Endothelial cell (in vitro differentiated cells): ENCODE measurements at regions not wholly inside any gene's neighbourhood (a gene's known extent, or its start where the extent isn't known, plus 50 kb on each side); places are given as distances from the start of the nearest gene placed in this dataset.

Experiments used
- DNase-seq: peaks from one replicate; pipeline ENCODE4 v3.0.0; 2021; ENCODE audit warnings: low spot score
- H3K27ac Mint-ChIP-seq: one replicate; pipeline ENCODE4 v1.8.0; 2021; ENCODE audit warnings: mixed read lengths, inconsistent platforms; ENCODE audit not compliant: unreplicated experiment
- H3K27me3 Mint-ChIP-seq: one replicate; pipeline ENCODE4 v1.8.0; 2021; ENCODE audit warnings: mild to moderate bottlenecking, moderate library complexity, mixed read lengths, inconsistent platforms; ENCODE audit not compliant: unreplicated experiment
- H3K36me3 Mint-ChIP-seq: one replicate; pipeline ENCODE4 v1.8.0; 2021; ENCODE audit warnings: mild to moderate bottlenecking, low read depth, mixed read lengths, inconsistent platforms; ENCODE audit not compliant: unreplicated experiment
- H3K4me1 Mint-ChIP-seq: one replicate; pipeline ENCODE4 v1.8.0; 2021; ENCODE audit warnings: mild to moderate bottlenecking, mixed read lengths, inconsistent platforms; ENCODE audit not compliant: unreplicated experiment
- H3K4me3 Mint-ChIP-seq: one replicate; pipeline ENCODE4 v1.8.0; 2021; ENCODE audit warnings: mild to moderate bottlenecking, mixed read lengths, inconsistent platforms; ENCODE audit not compliant: unreplicated experiment
- H3K9me3 Mint-ChIP-seq: one replicate; pipeline ENCODE4 v1.8.0; 2021; ENCODE audit warnings: mixed read lengths, inconsistent platforms; ENCODE audit not compliant: unreplicated experiment
- TF ChIP-seq, protein P1 (sequence below): fragments of 200-600 bp; sonication (generic); IDR thresholded peaks from one replicate; pipeline ENCODE4 v1.5.0; 2021; ENCODE audit warnings: antibody characterized with exemption; ENCODE audit not compliant: unreplicated experiment

DNA sequence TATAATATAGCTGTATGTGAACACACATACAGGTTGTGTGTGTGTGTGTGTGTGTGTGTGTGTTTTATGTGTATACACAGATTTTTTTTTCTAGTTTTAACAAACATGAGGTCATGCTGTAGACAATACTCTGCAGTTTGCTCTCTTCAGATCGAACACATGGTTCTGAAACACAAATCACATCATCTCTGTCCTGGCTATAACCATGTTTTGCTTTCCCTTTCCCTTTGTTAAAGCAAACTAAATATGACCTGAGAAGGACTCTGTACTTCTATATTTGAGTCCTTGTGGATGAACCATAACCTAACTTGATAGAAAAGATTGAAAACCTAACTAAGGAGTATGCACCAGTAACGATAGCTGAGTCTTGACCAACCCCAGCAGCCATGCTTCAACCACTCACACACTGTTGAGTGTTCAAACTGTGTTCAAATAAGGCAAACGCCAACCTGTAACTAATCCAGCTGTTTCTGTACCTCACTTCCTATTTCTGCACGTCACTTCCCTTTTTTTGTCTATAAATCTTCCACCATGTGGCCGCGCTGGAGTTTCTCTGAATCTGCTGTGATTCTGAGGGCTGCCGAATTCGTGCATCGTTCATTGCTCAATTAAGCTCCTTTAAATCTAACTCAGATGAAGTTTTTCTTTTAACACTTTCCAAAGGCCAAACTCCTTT is 303.8 kb downstream of the HS3ST3B1 start:
- no peak overlapping the region for H3K27ac Mint-ChIP-seq
- H3K27me3 Mint-ChIP-seq, result no peaks in the 10 kb centered on the region
- no peaks in the 10 kb centered on the region for H3K36me3 Mint-ChIP-seq

DNA sequence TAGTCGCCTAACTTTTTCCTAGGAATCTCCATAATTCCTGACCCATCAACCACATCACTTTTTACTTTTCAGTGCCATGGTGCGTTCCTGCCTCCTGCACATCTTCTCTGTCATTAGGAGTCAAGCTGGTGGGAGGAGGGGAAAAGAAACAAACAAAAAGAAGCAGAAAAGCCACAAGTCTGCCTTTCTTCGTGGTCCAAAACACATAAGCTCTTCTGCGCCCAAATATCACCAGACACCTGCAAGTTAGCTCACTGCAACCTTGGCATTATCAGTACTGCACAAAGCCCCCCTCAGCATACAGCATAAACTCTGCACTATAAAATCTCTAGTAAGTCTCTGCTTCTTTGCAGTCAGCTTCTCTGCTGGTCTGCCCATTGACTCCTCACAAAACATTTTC is 295.3 kb downstream of the HS3ST3B1 start:
- no peak for DNase-seq
- H3K36me3 Mint-ChIP-seq, result no peaks in the 10 kb centered on the region
- peaks cover 4% of the 10 kb centered on the region for H3K27me3 Mint-ChIP-seq
- no peak overlapping the region for H3K27ac Mint-ChIP-seq
- no peak overlapping the region for H3K4me3 Mint-ChIP-seq
- H3K9me3 Mint-ChIP-seq, result no peaks in the 10 kb centered on the region
- TF ChIP-seq, protein P1, sequence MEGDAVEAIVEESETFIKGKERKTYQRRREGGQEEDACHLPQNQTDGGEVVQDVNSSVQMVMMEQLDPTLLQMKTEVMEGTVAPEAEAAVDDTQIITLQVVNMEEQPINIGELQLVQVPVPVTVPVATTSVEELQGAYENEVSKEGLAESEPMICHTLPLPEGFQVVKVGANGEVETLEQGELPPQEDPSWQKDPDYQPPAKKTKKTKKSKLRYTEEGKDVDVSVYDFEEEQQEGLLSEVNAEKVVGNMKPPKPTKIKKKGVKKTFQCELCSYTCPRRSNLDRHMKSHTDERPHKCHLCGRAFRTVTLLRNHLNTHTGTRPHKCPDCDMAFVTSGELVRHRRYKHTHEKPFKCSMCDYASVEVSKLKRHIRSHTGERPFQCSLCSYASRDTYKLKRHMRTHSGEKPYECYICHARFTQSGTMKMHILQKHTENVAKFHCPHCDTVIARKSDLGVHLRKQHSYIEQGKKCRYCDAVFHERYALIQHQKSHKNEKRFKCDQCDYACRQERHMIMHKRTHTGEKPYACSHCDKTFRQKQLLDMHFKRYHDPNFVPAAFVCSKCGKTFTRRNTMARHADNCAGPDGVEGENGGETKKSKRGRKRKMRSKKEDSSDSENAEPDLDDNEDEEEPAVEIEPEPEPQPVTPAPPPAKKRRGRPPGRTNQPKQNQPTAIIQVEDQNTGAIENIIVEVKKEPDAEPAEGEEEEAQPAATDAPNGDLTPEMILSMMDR, result no peak
- no peaks in the 10 kb centered on the region for H3K4me1 Mint-ChIP-seq

More for the DNA sequence above, 303.8 kb downstream of the HS3ST3B1 start:
- Mint-ChIP-seq H3K4me3 (no peak overlapping the region), H3K9me3 (no peaks in the 10 kb centered on the region), H3K4me1 (no peaks in the 10 kb centered on the region)
- TF ChIP-seq, protein P1, result no peak
- no peak for DNase-seq

DNA sequence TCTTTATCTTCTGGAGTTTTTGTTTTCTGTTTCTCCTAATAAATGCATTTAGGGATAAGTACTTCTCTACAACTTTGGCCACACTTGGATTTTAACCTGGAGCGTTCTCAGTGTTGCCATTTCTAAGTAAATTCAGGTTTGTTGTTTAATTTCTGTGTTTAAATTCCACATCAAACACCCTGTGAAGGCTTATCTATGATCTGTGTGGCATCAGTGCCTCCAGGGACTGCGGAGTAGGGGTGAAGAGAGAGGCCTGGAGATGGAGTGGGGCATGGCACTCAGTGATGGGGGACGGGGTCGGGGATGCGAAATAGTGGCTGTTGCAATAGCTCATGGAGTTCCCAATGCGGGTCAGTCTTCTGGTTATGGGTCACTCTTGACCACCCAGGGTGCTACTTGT is 294.8 kb downstream of the HS3ST3B1 start:
- DNase-seq, result no peak
- Mint-ChIP-seq H3K27ac (no peak overlapping the region), H3K9me3 (no peaks in the 10 kb centered on the region), H3K36me3 (no peaks in the 10 kb centered on the region), H3K4me3 (no peak overlapping the region), H3K4me1 (no peaks in the 10 kb centered on the region), H3K27me3 (peaks cover 4% of the 10 kb centered on the region)
- TF ChIP-seq, protein P1, result no peak

DNA sequence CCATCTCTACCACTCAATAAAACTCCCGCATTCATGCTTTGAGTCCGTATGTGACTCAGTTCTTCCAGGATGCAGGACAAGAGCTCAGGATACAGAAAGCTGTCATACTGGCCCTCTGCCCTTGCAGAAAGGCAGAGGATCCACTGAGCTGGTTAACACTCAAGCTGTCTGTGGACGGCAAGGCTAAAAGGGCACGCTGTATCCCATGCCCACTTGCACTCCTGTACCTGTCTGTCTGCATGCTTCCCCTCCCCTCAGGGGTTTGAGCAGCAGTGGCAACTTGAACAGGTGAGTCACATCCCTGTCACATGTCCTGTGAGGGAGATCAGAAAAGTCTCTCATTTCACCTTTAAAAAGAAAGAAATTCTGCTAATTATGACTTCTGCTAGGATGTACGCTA is 293.8 kb downstream of the HS3ST3B1 start:
- no peak for DNase-seq
- Mint-ChIP-seq H3K4me1 (no peaks in the 10 kb centered on the region), H3K4me3 (no peak overlapping the region), H3K9me3 (no peaks in the 10 kb centered on the region), H3K27ac (no peak overlapping the region), H3K27me3 (peaks cover 4% of the 10 kb centered on the region), H3K36me3 (no peaks in the 10 kb centered on the region)
- TF ChIP-seq, protein P1, result no peak

DNA sequence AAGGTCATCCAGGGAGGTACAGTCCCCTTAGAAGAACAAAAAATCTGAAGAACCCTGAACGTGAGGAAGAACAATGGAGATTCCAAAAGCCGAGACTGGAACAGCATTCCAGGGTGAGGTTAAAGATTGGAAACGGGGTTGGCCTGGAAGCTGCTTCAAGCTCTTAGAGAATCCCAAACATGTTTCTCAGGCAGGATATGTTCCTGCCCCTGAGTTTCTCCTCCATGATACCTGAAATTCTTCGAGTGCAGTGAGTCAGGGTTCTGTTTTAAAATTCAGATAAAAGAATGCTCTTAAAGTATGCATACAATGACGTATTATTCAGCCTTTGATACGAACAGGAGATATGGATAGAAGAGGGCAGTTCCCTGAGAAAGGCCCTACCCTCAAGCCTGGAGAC is 293.1 kb downstream of the HS3ST3B1 start:
- no peak overlapping the region for H3K4me3 Mint-ChIP-seq
- H3K4me1 Mint-ChIP-seq, result no peaks in the 10 kb centered on the region
- no peak overlapping the region for H3K27ac Mint-ChIP-seq
- no peaks in the 10 kb centered on the region for H3K9me3 Mint-ChIP-seq
- no peak for DNase-seq
- peaks cover 4% of the 10 kb centered on the region for H3K27me3 Mint-ChIP-seq
- TF ChIP-seq, protein P1, result no peak
- H3K36me3 Mint-ChIP-seq, result no peaks in the 10 kb centered on the region
